ENCODE measurements at regions not wholly inside any gene's neighbourhood (a gene's known extent, or its start where the extent isn't known, plus 50 kb on each side); places are given as distances from the start of the nearest gene placed in this dataset.

DNA sequence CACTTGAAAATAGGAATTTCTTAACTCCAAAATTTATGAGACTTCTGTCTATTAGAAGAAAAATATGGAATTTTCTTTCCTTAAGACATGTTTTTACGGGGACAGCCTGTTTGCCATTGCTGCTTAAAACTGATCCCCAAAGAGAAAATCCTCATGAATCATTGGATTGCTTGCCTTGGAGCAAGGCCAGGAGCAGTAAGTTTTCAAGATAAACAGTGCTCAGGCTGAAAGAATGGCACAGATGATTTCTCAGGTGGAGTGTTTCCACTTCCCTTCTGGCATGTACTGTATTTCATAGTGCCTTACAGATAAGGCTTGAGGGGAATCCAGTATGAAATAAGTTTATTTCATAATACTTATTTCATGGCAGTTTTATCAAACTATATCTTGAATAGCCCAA, 74.3 kb upstream of the MMADHC start:
- TF ChIP-seq, protein P1, sequence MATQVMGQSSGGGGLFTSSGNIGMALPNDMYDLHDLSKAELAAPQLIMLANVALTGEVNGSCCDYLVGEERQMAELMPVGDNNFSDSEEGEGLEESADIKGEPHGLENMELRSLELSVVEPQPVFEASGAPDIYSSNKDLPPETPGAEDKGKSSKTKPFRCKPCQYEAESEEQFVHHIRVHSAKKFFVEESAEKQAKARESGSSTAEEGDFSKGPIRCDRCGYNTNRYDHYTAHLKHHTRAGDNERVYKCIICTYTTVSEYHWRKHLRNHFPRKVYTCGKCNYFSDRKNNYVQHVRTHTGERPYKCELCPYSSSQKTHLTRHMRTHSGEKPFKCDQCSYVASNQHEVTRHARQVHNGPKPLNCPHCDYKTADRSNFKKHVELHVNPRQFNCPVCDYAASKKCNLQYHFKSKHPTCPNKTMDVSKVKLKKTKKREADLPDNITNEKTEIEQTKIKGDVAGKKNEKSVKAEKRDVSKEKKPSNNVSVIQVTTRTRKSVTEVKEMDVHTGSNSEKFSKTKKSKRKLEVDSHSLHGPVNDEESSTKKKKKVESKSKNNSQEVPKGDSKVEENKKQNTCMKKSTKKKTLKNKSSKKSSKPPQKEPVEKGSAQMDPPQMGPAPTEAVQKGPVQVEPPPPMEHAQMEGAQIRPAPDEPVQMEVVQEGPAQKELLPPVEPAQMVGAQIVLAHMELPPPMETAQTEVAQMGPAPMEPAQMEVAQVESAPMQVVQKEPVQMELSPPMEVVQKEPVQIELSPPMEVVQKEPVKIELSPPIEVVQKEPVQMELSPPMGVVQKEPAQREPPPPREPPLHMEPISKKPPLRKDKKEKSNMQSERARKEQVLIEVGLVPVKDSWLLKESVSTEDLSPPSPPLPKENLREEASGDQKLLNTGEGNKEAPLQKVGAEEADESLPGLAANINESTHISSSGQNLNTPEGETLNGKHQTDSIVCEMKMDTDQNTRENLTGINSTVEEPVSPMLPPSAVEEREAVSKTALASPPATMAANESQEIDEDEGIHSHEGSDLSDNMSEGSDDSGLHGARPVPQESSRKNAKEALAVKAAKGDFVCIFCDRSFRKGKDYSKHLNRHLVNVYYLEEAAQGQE (IDR thresholded peaks at IDR 0.05; ENCODE audit: insufficient read depth in 1 of 2, low read depth in 2 of 2, low read length in 1 of 2): no peak
- no peak for TF ChIP-seq SIN3A (IDR thresholded peaks at IDR 0.05; ENCODE audit: borderline replicate concordance, insufficient read depth, low read depth, low read length)
